ENCODE measurements at regions not wholly inside any gene's neighbourhood (a gene's known extent, or its start where the extent isn't known, plus 50 kb on each side); places are given as distances from the start of the nearest gene placed in this dataset.
A peak's percentile ranks its signal among the peaks of the same experiment; 100 is the strongest.

- H3K9ac ChIP-seq: no peak overlapping the region
- no peak overlapping the region for H3K4me3 ChIP-seq (ENCODE audit: low read depth, low read length)
- no peak overlapping the region for H2AFZ ChIP-seq
- no peaks in the 10 kb centered on the region for H3K4me1 ChIP-seq
- H3K27me3 ChIP-seq (ENCODE audit: control insufficient read depth, insufficient read depth, low read length): no peaks in the 10 kb centered on the region
- H3K79me2 ChIP-seq: no peaks in the 10 kb centered on the region
- no peak overlapping the region for H3K4me2 ChIP-seq (ENCODE audit: low read length)
- no peak for TF ChIP-seq CTCF (IDR thresholded peaks at IDR 0.05)
- H3K27ac ChIP-seq: peak overlapping the region; percentile 69
- H3K36me3 ChIP-seq (ENCODE audit: control insufficient read depth, insufficient read depth, low read length): no peaks in the 10 kb centered on the region
- H3K9me3 ChIP-seq (ENCODE audit: control insufficient read depth, low read length): no peaks in the 10 kb centered on the region
These were observed 112.6 kb downstream of the DDX1 start for GRCh38 chr2:15704086-15704787.

- H3K9me3 ChIP-seq (ENCODE audit: control insufficient read depth, low read length): no peaks in the 10 kb centered on the region
- H2AFZ ChIP-seq: no peak overlapping the region
- H3K4me2 ChIP-seq (ENCODE audit: low read length): no peak overlapping the region
- no peaks in the 10 kb centered on the region for H3K79me2 ChIP-seq
- H3K9ac ChIP-seq: no peak overlapping the region
- H3K27ac ChIP-seq: peak overlapping the region; percentile 69
- no peaks in the 10 kb centered on the region for H3K4me1 ChIP-seq
- H3K4me3 ChIP-seq (ENCODE audit: low read depth, low read length): no peak overlapping the region
- no peak for TF ChIP-seq CTCF (IDR thresholded peaks at IDR 0.05)
- H3K36me3 ChIP-seq (ENCODE audit: control insufficient read depth, insufficient read depth, low read length): no peaks in the 10 kb centered on the region
- no peaks in the 10 kb centered on the region for H3K27me3 ChIP-seq (ENCODE audit: control insufficient read depth, insufficient read depth, low read length)
These were observed 113.1 kb downstream of the DDX1 start for GRCh38 chr2:15704788-15705115.

GRCh38 chr2:15705310-15705709 is 113.6 kb downstream of the DDX1 start:
- Histone ChIP-seq H3K4me1 (no peaks in the 10 kb centered on the region), H2AFZ (no peak overlapping the region), H3K9me3 (ENCODE audit: control insufficient read depth, low read length) (no peaks in the 10 kb centered on the region), H3K4me2 (ENCODE audit: low read length) (no peak overlapping the region), H3K36me3 (ENCODE audit: control insufficient read depth, insufficient read depth, low read length) (no peaks in the 10 kb centered on the region), H3K27me3 (ENCODE audit: control insufficient read depth, insufficient read depth, low read length) (no peaks in the 10 kb centered on the region), H3K79me2 (no peaks in the 10 kb centered on the region), H3K27ac (peak overlapping the region; percentile 69), H3K4me3 (ENCODE audit: low read depth, low read length) (no peak overlapping the region), H3K9ac (no peak overlapping the region)
- no peak for TF ChIP-seq CTCF (IDR thresholded peaks at IDR 0.05)

GRCh38 chr2:15705839-15706386 is 114.2 kb downstream of the DDX1 start:
- Histone ChIP-seq H3K27ac (no peak overlapping the region), H3K36me3 (ENCODE audit: control insufficient read depth, insufficient read depth, low read length) (no peaks in the 10 kb centered on the region), H3K4me1 (no peaks in the 10 kb centered on the region), H2AFZ (no peak overlapping the region), H3K4me3 (ENCODE audit: low read depth, low read length) (no peak overlapping the region), H3K9me3 (ENCODE audit: control insufficient read depth, low read length) (no peaks in the 10 kb centered on the region), H3K4me2 (ENCODE audit: low read length) (no peak overlapping the region), H3K9ac (no peak overlapping the region), H3K79me2 (no peaks in the 10 kb centered on the region), H3K27me3 (ENCODE audit: control insufficient read depth, insufficient read depth, low read length) (no peaks in the 10 kb centered on the region)
- TF ChIP-seq CTCF (IDR thresholded peaks at IDR 0.05): no peak

GRCh38 chr2:15706424-15706823 is 114.8 kb downstream of the DDX1 start:
- Histone ChIP-seq H3K27me3 (ENCODE audit: control insufficient read depth, insufficient read depth, low read length) (no peaks in the 10 kb centered on the region), H2AFZ (no peak overlapping the region), H3K36me3 (ENCODE audit: control insufficient read depth, insufficient read depth, low read length) (no peaks in the 10 kb centered on the region), H3K9ac (no peak overlapping the region), H3K4me3 (ENCODE audit: low read depth, low read length) (no peak overlapping the region), H3K9me3 (ENCODE audit: control insufficient read depth, low read length) (no peaks in the 10 kb centered on the region), H3K27ac (no peak overlapping the region), H3K4me1 (no peaks in the 10 kb centered on the region), H3K4me2 (ENCODE audit: low read length) (no peak overlapping the region), H3K79me2 (no peaks in the 10 kb centered on the region)
- TF ChIP-seq CTCF (IDR thresholded peaks at IDR 0.05): no peak
